GM18861 (cell line): ENCODE measurements at regions not wholly inside any gene's neighbourhood (a gene's known extent, or its start where the extent isn't known, plus 50 kb on each side); places are given as distances from the start of the nearest gene placed in this dataset.
"Not testable (repeated sequence)": the region's sequence is repeated elsewhere in the genome, so short reads cannot be mapped to it uniquely, and the experiment has no call there.

Experiments used
- ATAC-seq: cut with Tn5 transposase; IDR thresholded peaks from one replicate; pipeline ENCODE4 v1.9.1; 2021; ENCODE audit not compliant: unreplicated experiment

DNA sequence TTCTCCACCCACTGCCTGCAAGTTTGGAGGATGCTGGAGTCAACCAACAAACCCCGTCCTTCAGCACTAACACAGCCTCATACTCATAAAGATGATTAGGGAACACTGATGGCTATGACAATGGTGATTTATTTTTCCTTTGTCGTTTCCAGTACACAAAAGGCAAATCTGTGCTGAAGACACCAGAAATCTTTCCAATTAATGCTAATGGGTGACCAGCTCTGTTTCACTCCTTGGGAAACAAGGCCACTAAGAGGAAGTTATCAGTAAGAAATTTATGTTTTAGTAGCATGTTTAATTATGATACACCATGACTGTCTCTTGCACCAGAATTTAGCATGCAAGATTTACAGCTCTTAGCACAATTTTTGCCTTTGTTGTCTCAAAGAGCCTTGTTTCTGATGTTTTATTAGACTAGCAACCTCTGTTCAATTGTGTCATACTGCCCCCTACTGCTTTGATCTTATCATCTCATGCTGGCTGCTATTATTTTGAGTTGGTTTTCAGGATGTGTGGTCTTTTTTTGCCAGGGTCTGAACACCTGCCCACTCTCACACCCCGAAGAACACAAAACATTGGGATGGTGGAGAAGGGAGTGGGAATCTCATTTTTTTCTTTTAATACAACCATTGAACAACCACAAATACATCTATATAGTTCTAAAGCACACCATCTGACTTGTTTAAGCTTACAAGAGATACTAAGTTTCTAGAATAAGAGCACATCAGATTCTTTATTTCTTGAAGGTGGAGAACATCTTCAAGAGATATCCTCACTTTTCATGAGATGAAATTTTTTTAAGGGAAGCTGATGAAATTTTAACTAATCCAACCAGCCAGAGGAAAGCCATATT is 160.9 kb downstream of the SPTSSA start:
- no peak for ATAC-seq

DNA sequence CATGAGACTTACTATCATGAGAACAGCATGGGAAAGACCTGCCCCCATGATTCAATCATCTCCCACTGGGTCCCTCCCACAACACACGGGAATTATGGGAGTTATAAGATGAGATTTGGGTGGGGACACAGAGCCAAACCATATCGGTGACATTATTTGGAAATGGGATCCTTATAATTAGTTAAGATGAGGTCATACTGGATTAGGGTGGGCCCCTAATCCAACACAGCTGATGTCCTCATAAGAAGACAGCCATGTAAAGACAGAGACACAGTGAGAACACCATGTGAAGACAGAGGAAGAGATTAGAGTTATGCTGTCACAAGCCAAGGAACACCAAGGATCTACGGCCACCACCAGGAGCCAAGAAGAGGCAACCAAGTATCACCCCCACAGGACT is 161.7 kb downstream of the SPTSSA start:
- ATAC-seq = no peak

DNA sequence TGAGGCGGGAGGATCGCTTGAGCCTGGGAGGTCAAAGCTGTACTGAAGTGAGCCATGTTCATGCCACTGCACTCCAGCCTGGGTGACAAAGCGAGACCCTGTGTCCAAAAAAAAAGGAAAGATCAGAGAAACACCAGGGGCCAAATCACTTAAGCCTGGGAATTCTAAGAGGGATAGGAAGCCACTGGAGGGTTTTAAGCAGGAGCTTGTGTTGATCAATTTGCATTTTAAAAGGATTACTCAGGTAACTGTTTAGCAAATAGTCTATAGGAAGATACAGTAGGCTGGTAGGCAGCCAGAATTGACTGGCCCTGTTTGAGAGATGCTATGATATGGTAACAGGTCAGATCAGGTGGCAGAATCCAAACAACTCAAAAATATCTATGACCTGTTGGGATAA is 162.7 kb downstream of the SPTSSA start:
- ATAC-seq = no peak

DNA sequence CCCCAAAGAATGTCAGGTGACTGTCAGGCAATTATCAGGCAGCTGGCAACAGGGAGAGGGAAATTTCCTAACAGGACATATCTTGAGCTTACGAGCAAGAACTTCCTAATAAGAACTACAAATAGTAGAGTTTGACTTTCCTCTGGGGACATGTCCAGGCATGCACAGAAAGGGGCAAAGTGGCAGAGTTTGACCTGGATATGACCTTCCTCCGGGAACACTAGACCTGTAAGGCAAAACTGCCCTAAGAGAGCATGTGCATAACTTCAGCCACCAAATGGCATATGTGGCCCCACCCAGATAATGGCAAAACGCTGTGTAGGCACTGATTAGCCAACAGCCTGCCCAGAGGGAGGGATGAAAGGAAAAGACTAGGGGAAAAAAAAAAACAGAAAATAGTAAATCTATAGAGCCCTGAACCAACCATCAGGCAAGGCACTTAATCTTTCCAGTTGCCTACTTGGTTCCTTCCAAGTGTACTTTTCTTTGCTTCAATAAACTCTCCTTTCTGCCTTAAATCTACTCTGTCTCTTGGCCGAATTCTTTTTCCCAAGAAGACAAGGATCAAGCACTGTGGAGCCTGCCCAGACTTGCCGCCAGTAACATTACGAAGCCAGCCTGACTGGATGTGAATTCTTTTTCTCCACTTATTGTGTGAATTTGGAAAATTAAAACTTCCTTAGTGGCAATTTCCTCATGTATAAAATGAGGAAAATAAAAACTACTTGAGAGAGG is 164.1 kb downstream of the SPTSSA start:
- no peak for ATAC-seq

DNA sequence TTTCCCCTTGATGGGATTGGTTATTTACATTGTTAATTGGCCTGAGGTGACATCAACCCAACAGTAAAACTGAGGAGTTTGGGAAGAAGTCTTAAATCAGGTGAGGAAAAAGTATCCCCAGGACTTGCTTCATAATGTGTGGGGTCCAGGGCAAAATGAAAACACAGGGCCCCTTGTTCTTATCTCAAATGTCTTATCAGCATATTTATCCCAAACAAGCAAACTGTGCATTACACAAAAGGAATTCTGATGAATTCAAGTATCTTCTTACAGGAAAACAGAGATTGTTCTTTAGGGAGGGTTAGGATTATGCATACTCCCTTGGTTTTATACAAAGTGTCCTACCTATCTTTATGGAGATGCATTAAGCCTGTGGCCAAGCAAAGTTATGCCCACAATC is 178.4 kb downstream of the SPTSSA start:
- ATAC-seq = no peak

DNA sequence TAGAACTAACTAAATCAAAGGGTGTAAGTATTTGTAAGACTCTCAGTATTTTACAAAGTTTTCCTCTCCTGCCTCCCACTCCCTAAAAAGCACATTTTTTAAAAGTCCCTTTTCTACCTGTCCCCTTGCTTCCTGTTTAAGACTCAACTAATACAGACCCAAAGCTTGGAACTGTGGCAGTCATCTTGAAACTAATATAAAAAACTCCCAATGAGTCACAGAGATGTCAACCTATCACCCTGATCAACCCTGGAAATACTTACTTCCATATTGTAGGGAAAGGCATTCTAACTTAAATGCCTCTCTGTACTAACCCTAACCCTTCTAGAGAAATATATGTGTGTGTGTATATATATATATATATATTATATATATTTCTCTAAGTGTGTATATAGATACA is 184.8 kb downstream of the SPTSSA start:
- peak; percentile 81 for ATAC-seq

DNA sequence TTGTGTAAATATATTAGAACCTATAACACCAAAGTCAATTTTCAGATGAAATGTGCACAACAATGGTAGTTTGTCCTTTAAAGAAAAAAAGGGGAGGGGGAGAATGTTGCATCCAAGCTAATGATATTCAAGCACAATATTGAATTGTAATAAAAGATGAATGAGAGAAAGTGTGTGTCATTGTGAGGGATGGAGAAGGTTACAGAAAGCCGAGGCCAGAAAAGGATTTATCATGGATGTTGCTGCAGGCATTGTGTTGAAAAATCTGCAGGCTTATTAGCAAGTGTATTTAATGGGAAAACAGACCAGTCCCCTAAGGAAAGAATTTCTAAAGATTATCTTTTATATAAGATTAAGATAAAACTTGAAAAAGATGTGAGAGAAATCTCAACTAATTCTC is 186.5 kb downstream of the SPTSSA start:
- no peak for ATAC-seq

DNA sequence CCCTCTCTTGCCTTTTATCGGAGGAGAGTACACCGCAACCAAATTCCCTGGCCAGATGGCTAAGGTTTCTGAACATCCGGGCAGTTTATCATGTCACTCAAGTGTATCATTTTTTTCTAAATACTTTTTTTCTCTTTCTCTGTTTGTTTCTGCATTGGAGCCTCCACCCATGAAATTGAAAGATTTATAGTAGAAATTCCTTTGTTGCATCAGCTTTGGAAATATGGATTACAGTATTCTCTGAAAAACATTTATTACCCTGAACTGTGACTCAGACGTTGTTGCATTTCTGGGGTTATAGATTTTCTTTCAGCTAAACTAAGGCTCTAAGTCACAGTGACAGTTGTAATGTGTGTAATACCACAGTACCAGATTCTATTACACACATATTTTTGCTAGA is 187.0 kb downstream of the SPTSSA start:
- ATAC-seq = no peak

DNA sequence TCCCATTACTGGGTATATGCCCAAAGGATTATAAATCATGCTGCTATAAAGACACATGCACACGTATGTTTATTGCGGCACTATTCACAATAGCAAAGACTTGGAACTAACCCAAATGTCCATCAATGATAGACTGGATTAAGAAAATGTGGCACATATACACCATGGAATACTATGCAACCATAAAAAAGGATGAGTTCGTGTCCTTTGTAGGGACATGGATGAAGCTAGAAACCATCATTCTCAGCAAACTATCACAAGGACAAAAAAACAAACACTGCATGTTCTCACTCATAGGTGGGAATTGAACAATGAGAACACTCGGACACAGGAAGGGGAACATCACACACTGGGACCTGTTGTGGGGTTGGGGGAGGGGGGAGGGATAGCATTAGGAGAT is 188.3 kb downstream of the SPTSSA start:
- ATAC-seq = not testable (repeated sequence)

DNA sequence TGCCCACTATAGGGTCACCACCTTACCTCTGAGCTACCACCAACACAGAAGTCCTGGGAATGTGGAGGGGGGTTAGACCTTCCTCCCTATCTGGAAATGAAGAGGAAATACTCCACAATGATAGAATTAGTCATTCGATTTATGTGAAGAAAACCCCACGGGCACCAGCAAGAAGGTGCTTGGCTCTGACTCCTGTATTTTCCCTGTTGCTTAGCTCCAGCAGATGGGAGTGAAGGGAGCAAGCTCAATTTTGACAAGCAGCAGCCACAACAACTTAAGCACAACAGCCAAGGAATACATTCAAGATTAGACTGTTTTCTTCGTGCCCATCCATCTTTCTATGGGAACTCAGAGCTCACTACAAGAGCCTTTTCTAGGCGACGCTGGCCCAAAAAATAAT is 191.7 kb downstream of the SPTSSA start:
- no peak for ATAC-seq

DNA sequence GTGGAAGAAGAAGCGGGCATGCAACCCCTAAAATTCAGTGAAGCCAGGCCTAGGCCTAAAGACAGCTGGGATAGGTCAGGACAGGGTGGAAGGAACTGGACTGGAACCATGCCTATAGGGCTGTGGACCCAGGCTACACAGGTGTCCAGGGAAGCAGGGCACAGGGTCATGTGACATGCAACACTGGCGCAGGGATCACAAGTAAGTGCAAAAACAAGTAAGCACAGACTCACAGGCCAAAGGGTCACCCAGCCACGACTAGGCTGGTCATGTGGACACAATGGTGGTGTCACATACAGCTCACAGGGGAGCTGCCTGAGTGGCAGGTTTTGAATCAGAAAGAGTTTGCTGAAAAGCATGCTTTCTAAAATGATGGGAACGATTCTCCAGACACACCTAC is 195.7 kb downstream of the SPTSSA start:
- no peak for ATAC-seq

DNA sequence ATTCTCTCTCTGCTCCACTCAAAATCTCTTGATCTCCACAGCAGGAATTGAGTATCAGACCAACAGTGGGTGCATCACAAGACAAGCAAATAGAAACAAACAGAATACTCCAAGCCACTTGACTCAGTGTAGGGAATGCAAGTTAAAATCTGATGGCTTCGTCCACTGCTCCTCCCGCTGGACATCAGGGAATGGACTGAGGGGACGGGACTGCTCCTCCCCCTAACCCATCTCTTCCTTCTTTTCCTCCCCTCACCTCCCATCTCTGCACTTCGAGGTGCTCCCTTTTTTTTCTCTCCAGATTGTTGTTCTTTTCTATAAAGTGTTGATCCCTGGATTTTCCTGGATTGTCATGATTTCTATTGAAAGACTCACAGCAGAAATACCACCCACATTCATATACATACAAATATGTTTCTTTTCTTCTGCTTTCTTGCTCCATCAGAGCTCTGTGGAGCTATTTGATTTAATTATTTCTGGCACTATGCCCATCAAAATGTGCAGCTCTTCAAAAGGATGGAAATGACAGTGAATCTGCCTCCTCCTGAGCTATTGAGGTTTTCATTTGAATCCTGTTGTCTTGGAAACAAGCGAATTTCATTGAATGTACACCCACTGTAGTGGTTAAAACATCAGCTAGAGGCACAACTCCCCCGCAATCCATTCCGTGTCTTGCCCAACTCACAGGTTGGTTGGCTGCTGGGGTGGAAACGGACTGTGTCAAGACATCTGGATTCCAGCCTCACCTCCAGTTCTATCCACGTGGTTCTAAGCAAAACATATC is 199.7 kb downstream of the SPTSSA start:
- ATAC-seq = no peak

DNA sequence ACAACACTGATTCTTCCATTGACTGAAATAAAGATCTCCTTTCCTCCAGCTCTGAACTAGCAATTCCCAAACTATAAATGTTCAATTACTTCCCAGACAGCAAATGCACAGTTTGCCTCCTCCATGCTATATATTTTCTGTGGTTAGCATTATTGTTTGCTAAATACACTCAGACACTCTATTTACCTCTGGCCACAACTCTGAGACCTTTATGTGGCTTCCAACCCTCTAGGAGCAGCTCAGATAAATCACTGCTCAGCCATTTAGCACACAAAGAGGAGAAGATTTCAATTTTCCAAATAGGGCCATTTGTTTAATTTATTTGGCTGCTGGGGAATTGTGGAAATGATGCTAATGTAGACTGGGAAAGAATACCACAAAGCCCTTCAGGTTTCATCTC is 202.0 kb downstream of the SPTSSA start:
- no peak for ATAC-seq

DNA sequence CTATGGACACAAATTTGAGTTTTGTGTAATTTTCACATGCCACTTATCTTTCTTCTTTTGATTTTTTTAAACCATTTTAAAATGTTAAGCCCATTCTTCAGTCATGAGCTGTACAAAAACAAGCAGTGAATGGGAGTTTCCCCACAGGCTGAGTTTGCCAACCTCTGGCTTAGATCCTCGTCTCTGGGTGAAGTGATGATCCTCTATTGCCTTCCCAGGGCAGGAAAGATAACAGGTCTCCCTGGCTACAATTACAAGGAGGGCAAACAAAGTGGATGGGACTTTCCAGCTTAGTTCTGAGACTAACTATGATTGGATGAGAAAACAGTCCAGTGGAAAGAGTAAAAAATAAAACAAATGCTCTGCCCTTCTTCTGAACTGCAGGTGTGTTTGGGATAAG is 203.7 kb downstream of the SPTSSA start:
- ATAC-seq = no peak

DNA sequence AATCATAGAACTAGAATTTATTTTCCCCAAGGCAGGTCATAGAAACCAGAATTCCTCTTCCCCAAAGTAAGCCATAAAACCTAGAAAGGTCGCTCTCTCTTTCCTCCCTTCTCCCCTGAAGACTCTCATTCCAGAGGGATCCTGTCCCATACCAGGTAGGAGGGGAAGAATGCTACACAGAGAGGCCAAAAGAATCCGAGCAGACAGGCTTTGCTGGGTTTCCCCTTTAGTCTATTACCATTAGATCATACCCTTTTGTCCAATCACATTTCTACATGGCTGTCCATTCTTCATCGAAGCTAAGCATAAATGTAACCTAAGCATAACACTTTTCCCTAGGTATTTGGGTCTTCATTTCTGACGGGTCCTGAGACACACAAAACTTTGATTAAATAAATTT is 204.5 kb downstream of the SPTSSA start:
- no peak for ATAC-seq

DNA sequence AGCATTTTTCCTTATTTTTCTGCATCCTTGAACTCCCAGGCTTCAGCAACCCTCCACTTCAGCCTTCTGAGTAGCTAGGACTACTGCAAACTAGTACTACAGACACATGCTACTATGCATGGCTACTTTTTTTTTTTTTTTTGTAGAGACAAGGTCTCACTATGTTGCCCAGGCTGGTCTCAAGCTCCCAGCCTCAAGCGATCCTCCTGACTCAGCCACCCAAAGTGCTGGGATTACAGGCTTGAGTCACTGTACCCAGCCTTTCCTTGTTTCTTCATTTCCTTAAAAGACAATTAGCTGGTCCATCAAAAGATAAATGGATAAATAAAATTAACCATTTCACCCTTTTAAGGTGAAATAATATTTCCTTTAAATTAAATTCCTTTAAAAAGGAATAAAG is 205.8 kb downstream of the SPTSSA start:
- no peak for ATAC-seq

DNA sequence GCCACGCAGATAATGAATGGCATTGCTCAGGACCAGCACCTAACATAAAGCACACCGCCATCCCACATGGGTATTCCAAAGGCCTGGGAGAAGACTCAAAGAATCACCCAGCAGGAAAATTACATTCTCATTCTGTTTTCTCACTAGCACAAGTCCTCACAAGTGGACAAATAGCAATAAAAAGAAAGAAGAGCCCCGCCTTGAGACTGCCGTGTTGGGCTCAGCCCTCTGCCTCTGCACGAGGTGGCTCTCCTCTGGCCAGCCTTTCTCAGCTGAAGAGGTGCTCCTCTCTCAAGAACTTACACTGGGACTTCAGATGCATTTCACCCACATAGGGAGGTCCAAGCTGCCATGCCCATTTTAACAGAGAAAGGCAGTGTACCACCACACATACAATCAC is 207.5 kb downstream of the SPTSSA start:
- ATAC-seq = no peak

DNA sequence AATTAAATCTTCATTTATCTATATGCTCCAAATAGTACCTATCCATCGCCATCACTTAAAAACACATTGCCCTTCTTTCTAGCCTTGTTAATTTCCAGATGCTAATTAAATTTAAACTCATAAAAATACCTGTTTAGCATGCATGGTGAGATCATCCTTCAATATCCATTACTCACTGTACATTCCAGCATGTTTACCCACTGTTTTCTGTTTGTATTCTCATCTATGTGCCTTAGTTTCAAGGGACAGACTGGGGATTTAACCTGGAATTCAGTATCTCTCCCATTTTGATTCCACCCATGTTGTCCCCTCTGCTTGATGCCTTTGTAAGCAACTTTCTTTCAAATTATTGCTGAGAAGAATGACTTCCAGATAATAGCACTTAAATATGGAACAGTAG is 208.0 kb downstream of the SPTSSA start:
- ATAC-seq = no peak

DNA sequence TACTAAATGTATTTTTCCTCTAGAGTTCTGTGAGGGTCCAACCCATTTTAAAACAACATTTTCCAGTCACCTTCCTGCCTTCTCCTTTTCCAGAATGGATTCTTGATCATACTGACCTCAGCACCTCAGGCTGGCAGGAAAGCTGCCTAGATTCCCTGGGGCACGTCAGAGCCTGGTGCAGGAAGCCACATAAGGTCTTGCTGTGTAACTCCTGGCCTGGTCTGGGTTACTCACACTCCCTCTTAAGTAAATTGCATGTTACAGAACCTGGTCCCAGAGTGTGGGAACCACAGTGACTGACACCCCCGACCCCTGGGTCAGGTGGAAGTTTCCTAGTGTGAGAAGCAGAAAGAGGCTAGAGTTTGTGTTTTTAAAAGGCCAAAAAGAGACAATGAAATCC is 209.8 kb downstream of the SPTSSA start:
- no peak for ATAC-seq

DNA sequence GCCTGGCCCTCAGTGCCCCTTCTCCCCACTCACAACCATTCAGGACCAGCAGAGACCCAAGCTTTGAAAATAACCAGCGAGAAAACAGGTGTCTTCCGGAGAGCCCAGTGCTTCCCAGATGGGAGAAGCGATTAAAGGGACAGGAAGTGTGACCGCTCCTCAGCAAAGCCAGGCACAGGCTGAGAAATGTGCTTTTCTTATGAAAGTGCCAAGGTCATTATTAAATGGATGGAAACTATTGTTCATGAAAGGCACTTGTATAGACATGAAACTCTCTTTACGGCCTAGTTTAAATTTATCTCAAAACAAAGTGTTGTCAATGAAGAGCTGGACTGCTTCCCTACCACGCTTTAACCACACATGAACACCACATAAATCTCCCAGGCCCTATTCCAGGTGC is 210.4 kb downstream of the SPTSSA start:
- no peak for ATAC-seq

DNA sequence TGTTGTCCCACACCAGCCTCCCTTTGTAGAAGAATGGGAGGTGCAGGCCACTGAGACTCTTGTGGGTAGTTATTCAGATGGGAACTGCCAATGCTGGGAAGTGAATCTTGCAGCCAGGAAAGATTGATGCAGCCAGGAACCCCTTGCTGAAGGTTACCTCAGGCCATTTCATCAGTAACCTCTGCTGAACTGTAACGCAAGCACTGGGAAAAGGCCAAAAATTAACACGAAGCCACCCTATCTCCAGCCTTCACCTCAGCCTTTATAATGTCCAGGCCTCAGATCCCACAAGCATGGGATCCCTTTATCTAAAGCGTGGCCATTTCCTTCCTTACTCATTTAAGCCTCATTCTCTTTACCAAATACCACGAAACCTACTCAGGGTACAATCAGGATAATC is 211.1 kb downstream of the SPTSSA start:
- no peak for ATAC-seq

DNA sequence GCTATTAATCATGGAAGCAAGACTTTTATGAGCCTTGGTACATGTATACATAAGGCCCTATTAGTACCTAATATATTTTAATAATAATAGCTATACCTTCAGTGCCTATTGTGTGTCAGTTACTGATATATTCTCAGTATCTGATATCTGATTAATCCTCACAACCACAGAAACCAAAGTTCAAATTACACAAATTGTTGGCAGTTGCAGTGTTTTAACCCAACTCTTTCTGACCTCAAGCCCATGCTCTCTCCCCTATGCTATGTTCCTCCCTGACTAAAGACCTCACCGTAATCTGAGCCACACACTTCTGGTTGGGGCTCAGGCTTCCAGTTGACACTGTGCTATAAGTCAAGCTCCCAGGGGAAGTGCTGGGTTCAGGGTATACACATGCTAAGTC is 214.4 kb downstream of the SPTSSA start:
- no peak for ATAC-seq
